CD4-positive, alpha-beta T cell (primary cell): ENCODE measurements at regions not wholly inside any gene's neighbourhood (a gene's known extent, or its start where the extent isn't known, plus 50 kb on each side); places are given as distances from the start of the nearest gene placed in this dataset.

Source experiments
- ATAC-seq: fragments of 200-7000 bp; cut with Tn5 transposase; one replicate; pipeline ENCODE4 v1.10.0; 2022; ENCODE audit warnings: mild to moderate bottlenecking; ENCODE audit not compliant: poor library complexity
- CTCF ChIA-PET: fragments of 350-600 bp; sonication (Branson Sonifier 250); formaldehyde crosslinking; loops from one replicate; lab custom pipeline; 2021; ENCODE audit warnings: antibody characterized with exemption, inconsistent platforms; lab: Charles Lee
- POLR2A ChIA-PET: fragments of 350-600 bp; sonication (Branson Sonifier 250); formaldehyde crosslinking; loops from one replicate; lab custom pipeline; 2021; ENCODE audit warnings: antibody characterized with exemption, inconsistent platforms; lab: Charles Lee
- DNase-seq, 14 experiments: peaks; one replicate each; pipeline ENCODE4 v3.0.0-alpha.2; 2013 to 2020; ENCODE audit warnings: mixed read lengths in 2 of 14
- H3K27ac ChIP-seq, 2 donors: one replicate each; pipeline versions ENCODE4 v1.5.1 to v1.7.0; 2013; ENCODE audit warnings: low read length in 2 of 2, low read depth in 1 of 2, mild to moderate bottlenecking in 1 of 2
- H3K27me3 ChIP-seq, 2 experiments: 1 replicate in 1 of 2; 2 replicates in 1 of 2; pipeline versions ENCODE4 v1.6.1 to v1.7.0; 2013; ENCODE audit warnings: low read length in 2 of 2, control low read depth in 1 of 2, mild to moderate bottlenecking in 1 of 2, moderate library complexity in 1 of 2; ENCODE audit not compliant: insufficient read depth in 2 of 2, control insufficient read depth in 1 of 2
- H3K36me3 ChIP-seq: one replicate; pipeline ENCODE4 v1.6.1; 2013; ENCODE audit warnings: low read length, control low read depth; ENCODE audit not compliant: insufficient read depth
- H3K4me1 ChIP-seq: one replicate; pipeline ENCODE4 v1.6.1; 2013; ENCODE audit warnings: low read length, control low read depth; ENCODE audit not compliant: insufficient read depth
- H3K4me3 ChIP-seq: one replicate; pipeline ENCODE4 v1.5.1; 2013; ENCODE audit warnings: mild to moderate bottlenecking, low read length, moderate library complexity
- H3K9me3 ChIP-seq, 2 experiments: 1 replicate in 1 of 2; 2 replicates in 1 of 2; pipeline versions ENCODE4 v1.6.1 to v1.7.0; 2013; ENCODE audit warnings: low read length in 2 of 2, mild to moderate bottlenecking in 2 of 2, control low read depth in 1 of 2, moderate library complexity in 1 of 2; ENCODE audit not compliant: control insufficient read depth in 1 of 2, insufficient read depth in 1 of 2
- H3K27ac Mint-ChIP-seq: one replicate; pipeline ENCODE4 v1.8.0; 2020; ENCODE audit warnings: mixed read lengths
- H3K27me3 Mint-ChIP-seq: one replicate; pipeline ENCODE4 v1.8.0; 2021; ENCODE audit warnings: mixed read lengths
- H3K36me3 Mint-ChIP-seq: one replicate; pipeline ENCODE4 v1.8.0; 2021; ENCODE audit warnings: low read depth, mixed read lengths
- H3K4me1 Mint-ChIP-seq: one replicate; pipeline ENCODE4 v1.8.0; 2021; ENCODE audit warnings: low read depth, mixed read lengths
- H3K4me3 Mint-ChIP-seq: one replicate; pipeline ENCODE4 v1.8.0; 2020; ENCODE audit warnings: mild to moderate bottlenecking, mixed read lengths
- H3K9me3 Mint-ChIP-seq: one replicate; pipeline ENCODE4 v1.8.0; 2020; ENCODE audit warnings: mixed read lengths
- intact Hi-C, 2 experiments: fragments of 100-400 bp; cut with DNase I in 1 of 2; cut with micrococcal nuclease in 1 of 2; formaldehyde crosslinking; loops; one replicate each; pipeline versions ENCODE4 v1.15.1 to v1.9.0; 2023 to 2025; cut with DNase I, micrococcal nuclease
- TF ChIP-seq, protein P1 (sequence below): fragments of 200-600 bp; IDR thresholded peaks from one replicate; pipeline ENCODE4 v1.8.0; 2022; ENCODE audit warnings: antibody characterized with exemption, mild to moderate bottlenecking

DNA sequence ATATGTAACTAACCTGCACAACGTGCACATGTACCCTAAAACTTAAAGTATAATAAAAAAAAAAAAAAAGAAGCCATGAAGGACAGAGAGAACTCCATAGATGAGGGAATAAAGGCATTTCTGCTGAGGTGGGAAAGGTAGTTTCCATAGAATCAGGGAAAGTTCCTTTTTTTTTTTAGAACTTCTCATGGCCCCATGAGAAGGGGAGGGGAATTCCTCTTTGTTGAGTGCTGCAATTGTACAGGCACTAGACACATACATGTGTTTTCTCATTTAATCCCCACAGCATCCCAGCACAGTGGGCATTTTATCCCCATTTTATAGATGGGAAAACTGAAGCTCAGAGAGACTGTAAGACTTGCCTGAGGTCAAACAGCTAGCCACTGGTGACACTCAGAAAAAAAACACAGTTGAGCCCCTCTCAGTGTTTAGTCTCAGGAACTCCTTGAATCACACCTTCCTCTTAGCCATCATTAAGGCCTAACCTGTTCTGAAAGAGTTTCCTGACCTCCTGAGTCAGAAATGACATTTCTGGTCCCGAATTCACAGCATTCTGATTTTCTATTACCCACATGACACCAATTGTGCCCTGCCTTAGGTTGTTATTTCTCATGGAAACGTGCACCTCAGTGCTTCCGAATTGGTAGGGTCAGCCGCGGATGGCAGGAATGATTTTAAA is 189.3 kb upstream of the G2E3 start:
- H3K36me3 ChIP-seq: no peaks in the 10 kb centered on the region
- no peak for DNase-seq
- no peak overlapping the region for H3K27ac ChIP-seq
- no peaks in the 10 kb centered on the region for H3K9me3 ChIP-seq
- H3K4me1 Mint-ChIP-seq: no peaks in the 10 kb centered on the region
- H3K36me3 Mint-ChIP-seq: no peaks in the 10 kb centered on the region
- peaks cover 13% of the 10 kb centered on the region for H3K27me3 Mint-ChIP-seq
- ChIA-PET CTCF (no interaction called here), POLR2A (no interaction called here)
- ATAC-seq: no peak
- peaks cover 3 to 4% of the 10 kb centered on the region in 2 experiments for H3K27me3 ChIP-seq
- intact Hi-C loops: loop anchor here in 1 of 2 experiments (10.0 kb wide), 1 partner anchor 535 kb away; no protein-coding TSS in a partner anchor
- no peaks in the 10 kb centered on the region for H3K4me1 ChIP-seq
- no peak overlapping the region for H3K27ac Mint-ChIP-seq
- no peak overlapping the region for H3K4me3 Mint-ChIP-seq
- TF ChIP-seq, protein P1, sequence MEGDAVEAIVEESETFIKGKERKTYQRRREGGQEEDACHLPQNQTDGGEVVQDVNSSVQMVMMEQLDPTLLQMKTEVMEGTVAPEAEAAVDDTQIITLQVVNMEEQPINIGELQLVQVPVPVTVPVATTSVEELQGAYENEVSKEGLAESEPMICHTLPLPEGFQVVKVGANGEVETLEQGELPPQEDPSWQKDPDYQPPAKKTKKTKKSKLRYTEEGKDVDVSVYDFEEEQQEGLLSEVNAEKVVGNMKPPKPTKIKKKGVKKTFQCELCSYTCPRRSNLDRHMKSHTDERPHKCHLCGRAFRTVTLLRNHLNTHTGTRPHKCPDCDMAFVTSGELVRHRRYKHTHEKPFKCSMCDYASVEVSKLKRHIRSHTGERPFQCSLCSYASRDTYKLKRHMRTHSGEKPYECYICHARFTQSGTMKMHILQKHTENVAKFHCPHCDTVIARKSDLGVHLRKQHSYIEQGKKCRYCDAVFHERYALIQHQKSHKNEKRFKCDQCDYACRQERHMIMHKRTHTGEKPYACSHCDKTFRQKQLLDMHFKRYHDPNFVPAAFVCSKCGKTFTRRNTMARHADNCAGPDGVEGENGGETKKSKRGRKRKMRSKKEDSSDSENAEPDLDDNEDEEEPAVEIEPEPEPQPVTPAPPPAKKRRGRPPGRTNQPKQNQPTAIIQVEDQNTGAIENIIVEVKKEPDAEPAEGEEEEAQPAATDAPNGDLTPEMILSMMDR: no peak
- H3K9me3 Mint-ChIP-seq: no peaks in the 10 kb centered on the region
- H3K4me3 ChIP-seq: no peak overlapping the region

DNA sequence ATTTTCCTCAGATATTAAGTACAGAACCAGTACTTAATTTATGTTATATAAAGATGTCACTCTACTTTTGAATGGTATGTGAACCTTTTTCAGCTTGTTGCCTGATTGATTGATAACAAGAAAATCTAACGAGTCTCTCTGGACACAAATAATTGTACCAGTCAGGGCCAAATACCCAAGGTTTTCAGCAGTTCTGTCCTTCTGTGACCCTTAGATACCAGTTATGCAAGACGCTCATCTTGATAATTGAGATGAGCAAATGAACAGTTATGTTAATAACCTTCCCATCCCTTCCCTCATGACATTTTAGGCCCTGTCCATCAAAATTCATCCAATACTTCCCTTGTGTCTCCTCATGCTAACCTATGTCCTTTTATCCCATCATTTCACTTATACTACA is 185.9 kb upstream of the G2E3 start:
- no peak for ATAC-seq
- DNase-seq: no peak
- no peak overlapping the region for H3K27ac Mint-ChIP-seq
- peaks cover 3 to 7% of the 10 kb centered on the region in 2 experiments for H3K27me3 ChIP-seq
- ChIA-PET CTCF (no interaction called here), POLR2A (no interaction called here)
- intact Hi-C loops: loop anchor here in 1 of 2 experiments (10.0 kb wide), 1 partner anchor 532 kb away; no protein-coding TSS in a partner anchor
- no peaks in the 10 kb centered on the region for H3K36me3 ChIP-seq
- H3K4me3 Mint-ChIP-seq: no peak overlapping the region
- TF ChIP-seq, protein P1: no peak
- H3K4me3 ChIP-seq: no peak overlapping the region
- no peaks in the 10 kb centered on the region for H3K36me3 Mint-ChIP-seq
- H3K9me3 Mint-ChIP-seq: no peaks in the 10 kb centered on the region
- no peaks in the 10 kb centered on the region for H3K4me1 ChIP-seq
- no peak overlapping the region for H3K27ac ChIP-seq
- H3K4me1 Mint-ChIP-seq: no peaks in the 10 kb centered on the region
- H3K9me3 ChIP-seq: no peaks in the 10 kb centered on the region
- peaks cover 24% of the 10 kb centered on the region for H3K27me3 Mint-ChIP-seq

DNA sequence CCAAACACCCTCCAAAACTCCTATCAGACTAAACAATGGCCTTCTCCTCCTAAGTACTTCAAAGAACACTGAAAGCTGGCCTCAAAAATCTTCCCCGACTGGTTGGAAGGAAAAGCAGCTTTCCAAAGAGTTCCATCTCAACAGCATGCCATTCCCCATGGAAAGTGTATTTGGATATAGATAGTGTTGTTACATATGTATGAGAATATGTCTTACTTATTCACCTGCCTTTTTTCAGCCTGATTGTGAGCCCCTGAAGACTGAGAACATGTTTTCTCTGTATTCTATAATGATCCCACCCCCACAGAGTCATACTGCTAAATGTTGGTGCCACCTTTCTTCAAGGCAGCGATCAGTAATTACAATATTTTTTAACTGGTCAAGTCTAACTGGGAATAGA is 185.4 kb upstream of the G2E3 start:
- DNase-seq (no peak), ATAC-seq (no peak)
- no peaks in the 10 kb centered on the region for H3K9me3 Mint-ChIP-seq
- H3K36me3 Mint-ChIP-seq: no peaks in the 10 kb centered on the region
- H3K9me3 ChIP-seq: no peaks in the 10 kb centered on the region
- no peak overlapping the region for H3K27ac Mint-ChIP-seq
- TF ChIP-seq, protein P1: no peak
- peaks cover 27% of the 10 kb centered on the region for H3K27me3 Mint-ChIP-seq
- ChIA-PET CTCF (no interaction called here), POLR2A (no interaction called here)
- H3K27me3 ChIP-seq: peaks cover 3 to 7% of the 10 kb centered on the region in 2 experiments
- H3K4me1 Mint-ChIP-seq: no peaks in the 10 kb centered on the region
- no peaks in the 10 kb centered on the region for H3K4me1 ChIP-seq
- no peaks in the 10 kb centered on the region for H3K36me3 ChIP-seq
- H3K4me3 Mint-ChIP-seq: no peak overlapping the region
- intact Hi-C loops: loop anchor here in 1 of 2 experiments (10.0 kb wide), 1 partner anchor 531 kb away; no protein-coding TSS in a partner anchor
- H3K4me3 ChIP-seq: no peak overlapping the region
- H3K27ac ChIP-seq: no peak overlapping the region
